ENCODE measurements at regions not wholly inside any gene's neighbourhood (a gene's known extent, or its start where the extent isn't known, plus 50 kb on each side); places are given as distances from the start of the nearest gene placed in this dataset.
A peak's percentile ranks its signal among the peaks of the same experiment; 100 is the strongest.
"Not testable (repeated sequence)": the region's sequence is repeated elsewhere in the genome, so short reads cannot be mapped to it uniquely, and the experiment has no call there.

DNA sequence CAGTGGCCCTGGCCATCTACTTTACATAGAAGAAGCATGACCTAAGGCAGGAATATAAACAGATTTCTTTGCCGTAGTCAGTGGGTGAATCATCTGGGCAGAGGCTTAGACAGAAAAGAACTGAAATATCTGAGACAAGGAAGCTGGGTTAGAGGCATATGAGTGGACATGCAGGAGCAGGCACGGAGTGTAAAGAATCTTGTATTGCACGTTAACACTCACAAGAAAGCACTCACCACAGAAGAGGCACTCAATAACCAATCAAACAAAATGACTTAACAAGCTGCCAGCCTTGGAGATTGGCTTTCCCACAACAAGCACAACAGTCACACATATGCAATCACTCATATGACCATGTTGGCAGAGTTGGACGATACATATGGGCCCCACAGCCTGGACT lies 364.9 kb downstream of the FOXD4L5 start:
- DNase-seq, result not testable (repeated sequence)

DNA sequence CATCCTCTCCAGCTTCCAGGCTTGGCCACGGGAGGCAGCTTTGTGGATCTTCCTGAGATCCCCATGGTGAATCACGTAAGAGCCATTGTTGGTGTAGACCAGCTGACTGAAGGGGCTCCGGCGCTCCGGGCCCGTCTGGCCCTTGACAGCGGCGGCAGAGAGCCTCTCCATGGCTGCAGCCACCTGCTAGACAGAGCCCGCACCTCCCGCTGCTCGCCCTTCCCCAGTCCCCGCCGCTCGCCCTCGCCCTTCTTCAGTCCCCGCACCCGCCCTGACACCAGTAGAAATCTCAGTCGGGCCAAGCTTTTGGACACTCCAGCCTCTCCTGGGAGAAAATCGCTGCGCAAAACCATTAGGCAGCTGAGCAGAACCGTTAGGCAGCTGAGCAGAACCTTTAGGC lies 396.4 kb downstream of the FOXD4L5 start:
- DNase-seq, result not testable (repeated sequence)

- DNase-seq, result peak; percentile 13
Measured at GRCh38 chr9:64870594-64870993, 414.4 kb downstream of the FOXD4L5 start.
